Esophagus squamous epithelium (tissue), 4 donors: ENCODE measurements at regions not wholly inside any gene's neighbourhood (a gene's known extent, or its start where the extent isn't known, plus 50 kb on each side); places are given as distances from the start of the nearest gene placed in this dataset.

ENCODE experiments used
- CTCF ChIP-seq, 6 experiments: fragments of 450-650 bp in 4 of 6; fragments of 200-600 bp in 2 of 6; sonication (generic) in 2 of 6; IDR thresholded peaks; one replicate each; pipeline ENCODE4 v1.5.1; 2016 to 2019; ENCODE audit warnings: antibody characterized with exemption in 6 of 6, mild to moderate bottlenecking in 4 of 6, moderate library complexity in 4 of 6
- POLR2A ChIP-seq, 4 donors: fragments of 450-650 bp; IDR thresholded peaks; one replicate each; pipeline ENCODE4 v1.6.1; 2017; ENCODE audit warnings: antibody characterized with exemption in 4 of 4, mild to moderate bottlenecking in 4 of 4, moderate library complexity in 3 of 4

- no peak for TF ChIP-seq CTCF (IDR thresholded peaks at IDR 0.05)
- no peak for TF ChIP-seq POLR2A (IDR thresholded peaks at IDR 0.05)
Measured at GRCh38 chrX:47772764-47773163, 63.9 kb upstream of the ZNF81 start.
